HG02870 (cell line): ENCODE measurements at regions not wholly inside any gene's neighbourhood (a gene's known extent, or its start where the extent isn't known, plus 50 kb on each side); places are given as distances from the start of the nearest gene placed in this dataset.

ENCODE experiments used
- ATAC-seq: cut with Tn5 transposase; IDR thresholded peaks from one replicate; pipeline ENCODE4 v1.9.1; 2021; ENCODE audit warnings: mild to moderate bottlenecking, moderate library complexity; ENCODE audit not compliant: unreplicated experiment

GRCh38 chr18:10404168-10404567 lies 50.3 kb upstream of the APCDD1 start:
- ATAC-seq: no peak
